Prostate gland (tissue), 2 donors: ENCODE measurements at regions not wholly inside any gene's neighbourhood (a gene's known extent, or its start where the extent isn't known, plus 50 kb on each side); places are given as distances from the start of the nearest gene placed in this dataset.

Experiments
- CTCF ChIP-seq, 4 experiments: fragments of 200-600 bp in 2 of 4; fragments of 450-650 bp in 2 of 4; sonication (generic) in 2 of 4; IDR thresholded peaks; 1 replicate in 3 of 4; 2 replicates in 1 of 4; pipeline ENCODE4 v1.5.1; 2016 to 2019; ENCODE audit warnings: antibody characterized with exemption in 4 of 4, mild to moderate bottlenecking in 2 of 4, moderate library complexity in 2 of 4
- POLR2A ChIP-seq: fragments of 450-650 bp; IDR thresholded peaks from one replicate; pipeline ENCODE4 v1.6.1; 2016; ENCODE audit warnings: antibody characterized with exemption, mild to moderate bottlenecking
- POLR2AphosphoS5 ChIP-seq: sonication (generic); formaldehyde crosslinking; IDR thresholded peaks from one replicate; pipeline ENCODE4 v1.6.1; 2017; ENCODE audit warnings: antibody characterized with exemption

- no peak for TF ChIP-seq POLR2A
- TF ChIP-seq CTCF (IDR thresholded peaks at IDR 0.05) = no peak
- TF ChIP-seq POLR2AphosphoS5 = no peak
These were observed 655.6 kb upstream of the CNTN5 start for GRCh38 chr11:98365190-98365589.
